Myocyte (in vitro differentiated cells): ENCODE measurements at regions not wholly inside any gene's neighbourhood (a gene's known extent, or its start where the extent isn't known, plus 50 kb on each side); places are given as distances from the start of the nearest gene placed in this dataset.

Experiments
- DNase-seq: peaks from one replicate; pipeline ENCODE4 v3.0.0-alpha.2; 2012; ENCODE audit warnings: low read depth

GRCh38 chr17:77778636-77779489 is 179.6 kb upstream of the TNRC6C start:
- DNase-seq = peak; percentile 79

- DNase-seq = peak; percentile 21
These were observed 178.6 kb upstream of the TNRC6C start for GRCh38 chr17:77779711-77780539.

- DNase-seq = no peak
These were observed 177.0 kb upstream of the TNRC6C start for GRCh38 chr17:77781536-77781935.

- no peak for DNase-seq
These were observed 176.3 kb upstream of the TNRC6C start for GRCh38 chr17:77782201-77782600.

- no peak for DNase-seq
These were observed 175.9 kb upstream of the TNRC6C start for GRCh38 chr17:77782611-77783010.

- DNase-seq = no peak
These were observed 174.3 kb upstream of the TNRC6C start for GRCh38 chr17:77783991-77784820.

GRCh38 chr17:77785312-77785905 is 173.1 kb upstream of the TNRC6C start:
- no peak for DNase-seq

- no peak for DNase-seq
These were observed 172.4 kb upstream of the TNRC6C start for GRCh38 chr17:77786090-77786489.

- DNase-seq = no peak
These were observed 171.6 kb upstream of the TNRC6C start for GRCh38 chr17:77786740-77787505.

GRCh38 chr17:77790143-77790829 is 168.2 kb upstream of the TNRC6C start:
- no peak for DNase-seq

- DNase-seq = no peak
These were observed 165.9 kb upstream of the TNRC6C start for GRCh38 chr17:77792626-77793025.

- DNase-seq = no peak
These were observed 165.1 kb upstream of the TNRC6C start for GRCh38 chr17:77793146-77793970.

GRCh38 chr17:77793971-77794235 is 164.6 kb upstream of the TNRC6C start:
- no peak for DNase-seq

GRCh38 chr17:77794846-77795245 is 163.7 kb upstream of the TNRC6C start:
- DNase-seq = no peak

- DNase-seq = no peak
These were observed 162.8 kb upstream of the TNRC6C start for GRCh38 chr17:77795685-77796084.

GRCh38 chr17:77796176-77796860 is 162.2 kb upstream of the TNRC6C start:
- no peak for DNase-seq

- no peak for DNase-seq
These were observed 160.5 kb upstream of the TNRC6C start for GRCh38 chr17:77798031-77798430.

- DNase-seq = no peak
These were observed 160.0 kb upstream of the TNRC6C start for GRCh38 chr17:77798481-77798880.
